ENCODE measurements at regions not wholly inside any gene's neighbourhood (a gene's known extent, or its start where the extent isn't known, plus 50 kb on each side); places are given as distances from the start of the nearest gene placed in this dataset.

DNA sequence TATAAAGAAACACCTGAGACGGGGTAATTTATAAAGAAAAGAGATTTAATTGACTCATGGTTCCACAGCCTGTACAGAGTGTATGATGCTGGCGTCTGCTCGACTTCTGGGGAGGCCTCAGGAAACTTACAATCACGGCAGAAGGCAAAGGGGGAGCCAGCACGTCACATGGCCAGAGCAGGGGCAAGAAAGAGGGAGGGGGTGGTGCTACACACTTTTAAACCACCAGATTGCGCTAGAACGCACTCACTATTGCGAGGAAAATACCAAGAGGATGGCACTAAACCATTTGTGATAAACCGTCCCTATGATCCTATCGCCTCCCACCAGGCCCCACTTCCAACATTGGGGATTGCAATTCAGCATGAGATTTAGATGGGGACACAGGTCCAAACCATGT lies 79.7 kb upstream of the CARD18 start:
- no peak overlapping the region for H3K27ac Mint-ChIP-seq (ENCODE audit: low read depth, unreplicated experiment)
- no peaks in the 10 kb centered on the region for H3K36me3 Mint-ChIP-seq (ENCODE audit: insufficient read depth, unreplicated experiment)
- peaks cover 13% of the 10 kb centered on the region for H3K4me1 Mint-ChIP-seq (ENCODE audit: insufficient read depth, unreplicated experiment)
- POLR2A ChIA-PET: no interaction called here
- CTCF ChIA-PET: no interaction called here
- no peak overlapping the region for H3K4me3 Mint-ChIP-seq (ENCODE audit: unreplicated experiment)
- no peak for DNase-seq (ENCODE audit: unreplicated experiment)
- BruUV-seq (replicated peaks): no TSS peak
- H3K9me3 Mint-ChIP-seq (ENCODE audit: unreplicated experiment): no peaks in the 10 kb centered on the region
- intact Hi-C loops (cut with micrococcal nuclease): no loop called here
- TF ChIP-seq, protein P1, sequence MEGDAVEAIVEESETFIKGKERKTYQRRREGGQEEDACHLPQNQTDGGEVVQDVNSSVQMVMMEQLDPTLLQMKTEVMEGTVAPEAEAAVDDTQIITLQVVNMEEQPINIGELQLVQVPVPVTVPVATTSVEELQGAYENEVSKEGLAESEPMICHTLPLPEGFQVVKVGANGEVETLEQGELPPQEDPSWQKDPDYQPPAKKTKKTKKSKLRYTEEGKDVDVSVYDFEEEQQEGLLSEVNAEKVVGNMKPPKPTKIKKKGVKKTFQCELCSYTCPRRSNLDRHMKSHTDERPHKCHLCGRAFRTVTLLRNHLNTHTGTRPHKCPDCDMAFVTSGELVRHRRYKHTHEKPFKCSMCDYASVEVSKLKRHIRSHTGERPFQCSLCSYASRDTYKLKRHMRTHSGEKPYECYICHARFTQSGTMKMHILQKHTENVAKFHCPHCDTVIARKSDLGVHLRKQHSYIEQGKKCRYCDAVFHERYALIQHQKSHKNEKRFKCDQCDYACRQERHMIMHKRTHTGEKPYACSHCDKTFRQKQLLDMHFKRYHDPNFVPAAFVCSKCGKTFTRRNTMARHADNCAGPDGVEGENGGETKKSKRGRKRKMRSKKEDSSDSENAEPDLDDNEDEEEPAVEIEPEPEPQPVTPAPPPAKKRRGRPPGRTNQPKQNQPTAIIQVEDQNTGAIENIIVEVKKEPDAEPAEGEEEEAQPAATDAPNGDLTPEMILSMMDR (IDR thresholded peaks at IDR 0.05; ENCODE audit: unreplicated experiment): no peak
- H3K27me3 Mint-ChIP-seq (ENCODE audit: insufficient read depth, unreplicated experiment): no peaks in the 10 kb centered on the region

DNA sequence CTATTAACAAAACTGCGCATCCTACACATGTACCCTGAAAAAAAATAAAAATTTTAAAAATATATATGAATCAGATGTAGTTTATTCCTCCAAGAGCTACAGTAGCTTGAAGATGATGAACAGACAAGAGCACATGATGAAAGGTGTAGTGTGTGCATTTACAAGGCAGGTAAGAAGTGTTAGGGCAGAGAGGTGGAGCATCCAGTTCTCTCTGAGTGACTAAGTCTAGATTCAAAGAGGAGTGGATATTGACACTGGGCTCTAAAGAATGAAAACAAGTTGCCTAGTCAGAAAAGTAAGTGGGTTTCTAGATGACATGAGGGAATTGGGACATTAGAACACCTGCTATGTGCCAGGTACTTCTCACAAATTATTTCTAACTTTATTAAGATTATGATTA lies 76.0 kb upstream of the CARD18 start:
- no peaks in the 10 kb centered on the region for H3K36me3 Mint-ChIP-seq (ENCODE audit: insufficient read depth, unreplicated experiment)
- DNase-seq (ENCODE audit: unreplicated experiment): no peak
- BruUV-seq (replicated peaks): no TSS peak
- TF ChIP-seq, protein P1 (IDR thresholded peaks at IDR 0.05; ENCODE audit: unreplicated experiment): no peak
- intact Hi-C loops (cut with micrococcal nuclease): no loop called here
- CTCF ChIA-PET: interaction anchor here (0.5 kb wide), 1 partner anchor 157 kb away, joined by 3 read pairs; no protein-coding TSS in a partner anchor
- no peak overlapping the region for H3K27ac Mint-ChIP-seq (ENCODE audit: low read depth, unreplicated experiment)
- POLR2A ChIA-PET: no interaction called here
- H3K4me1 Mint-ChIP-seq (ENCODE audit: insufficient read depth, unreplicated experiment): peaks cover 22% of the 10 kb centered on the region
- no peaks in the 10 kb centered on the region for H3K9me3 Mint-ChIP-seq (ENCODE audit: unreplicated experiment)
- no peaks in the 10 kb centered on the region for H3K27me3 Mint-ChIP-seq (ENCODE audit: insufficient read depth, unreplicated experiment)
- H3K4me3 Mint-ChIP-seq (ENCODE audit: unreplicated experiment): no peak overlapping the region

GRCh38 chr11:105211806-105212554 lies 72.4 kb upstream of the CARD18 start:
- Mint-ChIP-seq H3K4me3 (ENCODE audit: unreplicated experiment) (peak overlapping the region; percentile 24), H3K27ac (ENCODE audit: low read depth, unreplicated experiment) (peak overlapping the region; percentile 65), H3K27me3 (ENCODE audit: insufficient read depth, unreplicated experiment) (no peaks in the 10 kb centered on the region), H3K36me3 (ENCODE audit: insufficient read depth, unreplicated experiment) (no peaks in the 10 kb centered on the region), H3K9me3 (ENCODE audit: unreplicated experiment) (no peaks in the 10 kb centered on the region), H3K4me1 (ENCODE audit: insufficient read depth, unreplicated experiment) (peaks cover 22% of the 10 kb centered on the region)
- DNase-seq (ENCODE audit: unreplicated experiment): peak; percentile 66
- TF ChIP-seq, protein P1 (IDR thresholded peaks at IDR 0.05; ENCODE audit: unreplicated experiment): no peak
- BruUV-seq (replicated peaks): no TSS peak
- CTCF ChIA-PET: interaction anchor here (1.1 to 1.3 kb wide), 3 partner anchors 10 to 18 kb away, joined by 3 to 5 read pairs (median 3); no protein-coding TSS in a partner anchor
- POLR2A ChIA-PET: no interaction called here
- intact Hi-C loops (cut with micrococcal nuclease): no loop called here

GRCh38 chr11:105208019-105208418 lies 68.5 kb upstream of the CARD18 start:
- ChIA-PET CTCF (interaction anchor here (0.6 kb wide), 1 partner anchor 12 kb away, joined by 3 read pairs; no protein-coding TSS in a partner anchor), POLR2A (interaction anchor here (0.5 to 0.9 kb wide), 2 partner anchors 252 to 355 kb away, joined by 3 to 4 read pairs; no protein-coding TSS in a partner anchor)
- H3K4me3 Mint-ChIP-seq (ENCODE audit: unreplicated experiment): no peak overlapping the region
- no peak overlapping the region for H3K27ac Mint-ChIP-seq (ENCODE audit: low read depth, unreplicated experiment)
- H3K4me1 Mint-ChIP-seq (ENCODE audit: insufficient read depth, unreplicated experiment): peaks cover 14% of the 10 kb centered on the region
- BruUV-seq (replicated peaks): no TSS peak
- no peaks in the 10 kb centered on the region for H3K36me3 Mint-ChIP-seq (ENCODE audit: insufficient read depth, unreplicated experiment)
- intact Hi-C loops (cut with micrococcal nuclease): no loop called here
- TF ChIP-seq, protein P1 (IDR thresholded peaks at IDR 0.05; ENCODE audit: unreplicated experiment): no peak
- H3K9me3 Mint-ChIP-seq (ENCODE audit: unreplicated experiment): no peaks in the 10 kb centered on the region
- H3K27me3 Mint-ChIP-seq (ENCODE audit: insufficient read depth, unreplicated experiment): no peaks in the 10 kb centered on the region
- no peak for DNase-seq (ENCODE audit: unreplicated experiment)
